Thyroid gland (tissue), 4 donors: ENCODE measurements at regions not wholly inside any gene's neighbourhood (a gene's known extent, or its start where the extent isn't known, plus 50 kb on each side); places are given as distances from the start of the nearest gene placed in this dataset.

Source experiments
- DNase-seq, 2 donors: peaks; one replicate each; pipeline ENCODE4 v3.0.0-alpha.2; 2019
- H3K27ac ChIP-seq, 3 donors: fragments of 200-600 bp; sonication (generic); 1 replicate in 2 of 3; 2 replicates in 1 of 3; pipeline ENCODE4 v1.5.1; 2016 to 2019; ENCODE audit warnings: mild to moderate bottlenecking in 1 of 3, moderate library complexity in 1 of 3
- H3K27me3 ChIP-seq: fragments of 200-600 bp; sonication (generic); one replicate; pipeline ENCODE4 v1.5.1; 2019
- H3K36me3 ChIP-seq, 2 donors: fragments of 200-600 bp; sonication (generic); one replicate each; pipeline ENCODE4 v1.5.1; 2016 to 2019
- H3K4me1 ChIP-seq, 2 donors: fragments of 200-600 bp; sonication (generic); one replicate each; pipeline ENCODE4 v1.5.1; 2017 to 2019
- H3K4me3 ChIP-seq, 3 donors: fragments of 200-600 bp; sonication (generic); replicated peaks in 1 of 3; 1 replicate in 2 of 3; 2 replicates in 1 of 3; pipeline ENCODE4 v1.5.1; 2016; ENCODE audit warnings: mild to moderate bottlenecking in 1 of 3
- H3K9me3 ChIP-seq: fragments of 200-600 bp; sonication (generic); one replicate; pipeline ENCODE4 v1.5.1; 2017
- CTCF ChIP-seq, 6 experiments: fragments of 200-600 bp in 3 of 6; fragments of 450-650 bp in 3 of 6; sonication (generic) in 3 of 6; IDR thresholded peaks; one replicate each; pipeline ENCODE4 v1.5.1; 2016 to 2019; ENCODE audit warnings: antibody characterized with exemption in 6 of 6, mild to moderate bottlenecking in 2 of 6, inconsistent platforms in 1 of 6, moderate library complexity in 1 of 6
- POLR2A ChIP-seq, 2 donors: fragments of 450-650 bp; IDR thresholded peaks; one replicate each; pipeline ENCODE4 v1.6.1; 2017; ENCODE audit warnings: antibody characterized with exemption in 2 of 2, mild to moderate bottlenecking in 2 of 2, moderate library complexity in 1 of 2
- WGBS, 2 donors: methylation state at CpG; one replicate each; pipeline ENCODE4 v1.1.5; 2017; 5-methylcytosine and 5-hydroxymethylcytosine counted together
- intact Hi-C: fragments of 100-400 bp; cut with DNase I; formaldehyde crosslinking; loops from one replicate; pipeline ENCODE4 v1.15.1; 2023

- 90 to 92% methylated on average over 9 of the region's 9 CpGs for WGBS, 2 donors
- DNase-seq = no peak
- H3K36me3 ChIP-seq = no peaks in the 10 kb centered on the region
These were observed 66.6 kb upstream of the ZNF479 start for GRCh38 chr7:57198801-57199200.

GRCh38 chr7:57199252-57199651 is 67.0 kb upstream of the ZNF479 start:
- intact Hi-C loops = no loop called here
- TF ChIP-seq POLR2A (IDR thresholded peaks at IDR 0.05) (no peak), CTCF (IDR thresholded peaks at IDR 0.05) (no peak)
- Histone ChIP-seq H3K4me3 (no peak overlapping the region), H3K4me1 (no peaks in the 10 kb centered on the region), H3K9me3 (no peaks in the 10 kb centered on the region), H3K36me3 (no peaks in the 10 kb centered on the region), H3K27ac (no peak overlapping the region), H3K27me3 (no peaks in the 10 kb centered on the region)
- 88 to 89% methylated on average over 7 of the region's 7 CpGs for WGBS, 2 donors
- DNase-seq = no peak

More at GRCh38 chr7:57198801-57199200, 66.6 kb upstream of the ZNF479 start:
- TF ChIP-seq POLR2A (IDR thresholded peaks at IDR 0.05) (no peak), CTCF (IDR thresholded peaks at IDR 0.05) (no peak)
- no peak overlapping the region for H3K27ac ChIP-seq
- intact Hi-C loops = no loop called here
- H3K9me3 ChIP-seq = no peaks in the 10 kb centered on the region
- H3K4me3 ChIP-seq = no peak overlapping the region
- H3K27me3 ChIP-seq = no peaks in the 10 kb centered on the region
- no peaks in the 10 kb centered on the region for H3K4me1 ChIP-seq

GRCh38 chr7:57201021-57201894 is 69.0 kb upstream of the ZNF479 start:
- no peak for TF ChIP-seq POLR2A (IDR thresholded peaks at IDR 0.05)
- no peak for TF ChIP-seq CTCF (IDR thresholded peaks at IDR 0.05)
- WGBS, 2 donors = 86 to 91% methylated on average over 8 to 14 of the region's 14 CpGs
- H3K36me3 ChIP-seq = no peaks in the 10 kb centered on the region
- no peak overlapping the region for H3K4me3 ChIP-seq
- H3K9me3 ChIP-seq = no peaks in the 10 kb centered on the region
- H3K27me3 ChIP-seq = no peaks in the 10 kb centered on the region
- intact Hi-C loops = no loop called here
- no peak for DNase-seq
- no peak overlapping the region for H3K27ac ChIP-seq
- H3K4me1 ChIP-seq = no peaks in the 10 kb centered on the region

GRCh38 chr7:57201895-57202210 is 69.6 kb upstream of the ZNF479 start:
- H3K27me3 ChIP-seq = no peaks in the 10 kb centered on the region
- no peak overlapping the region for H3K27ac ChIP-seq
- H3K4me1 ChIP-seq = no peaks in the 10 kb centered on the region
- 85 to 94% methylated on average over 6 of the region's 7 CpGs for WGBS, 2 donors
- no peak overlapping the region for H3K4me3 ChIP-seq
- intact Hi-C loops = no loop called here
- H3K36me3 ChIP-seq = no peaks in the 10 kb centered on the region
- DNase-seq = no peak
- no peaks in the 10 kb centered on the region for H3K9me3 ChIP-seq
- TF ChIP-seq CTCF (IDR thresholded peaks at IDR 0.05) (no peak), POLR2A (IDR thresholded peaks at IDR 0.05) (no peak)

GRCh38 chr7:57202274-57202673 is 70.0 kb upstream of the ZNF479 start:
- TF ChIP-seq CTCF (IDR thresholded peaks at IDR 0.05) = no peak
- no peak for TF ChIP-seq POLR2A (IDR thresholded peaks at IDR 0.05)
- Histone ChIP-seq H3K27ac (no peak overlapping the region), H3K36me3 (no peaks in the 10 kb centered on the region), H3K4me1 (no peaks in the 10 kb centered on the region), H3K4me3 (no peak overlapping the region), H3K27me3 (no peaks in the 10 kb centered on the region), H3K9me3 (no peaks in the 10 kb centered on the region)
- intact Hi-C loops = no loop called here
- WGBS, 2 donors = 72 to 81% methylated on average over 8 to 9 of the region's 9 CpGs
- DNase-seq = no peak
